T-helper 2 cell treated with Interferon-gamma antibody and Interleukin-4, amounts not matched to agents 5 μg/mL and 100 μg/mL, for 36 hours (primary cell): ENCODE measurements at regions not wholly inside any gene's neighbourhood (a gene's known extent, or its start where the extent isn't known, plus 50 kb on each side); places are given as distances from the start of the nearest gene placed in this dataset.

Source experiments
- DNase-seq: peaks from one replicate; pipeline ENCODE4 v3.0.0; 2021; ENCODE audit warnings: low spot score
- H3K27ac Mint-ChIP-seq: one replicate; pipeline ENCODE4 v1.8.0; 2021; ENCODE audit warnings: mild to moderate bottlenecking, mixed read lengths
- H3K27me3 Mint-ChIP-seq: one replicate; pipeline ENCODE4 v1.8.0; 2021; ENCODE audit warnings: low read depth, mixed read lengths
- H3K36me3 Mint-ChIP-seq: one replicate; pipeline ENCODE4 v1.8.0; 2021; ENCODE audit warnings: low read depth, mixed read lengths
- H3K4me1 Mint-ChIP-seq: one replicate; pipeline ENCODE4 v1.8.0; 2021; ENCODE audit warnings: low read depth, mixed read lengths
- H3K4me3 Mint-ChIP-seq: one replicate; pipeline ENCODE4 v1.8.0; 2022; ENCODE audit warnings: mild to moderate bottlenecking, moderate library complexity, mixed read lengths
- H3K9me3 Mint-ChIP-seq: one replicate; pipeline ENCODE4 v1.8.0; 2021; ENCODE audit warnings: mixed read lengths

DNA sequence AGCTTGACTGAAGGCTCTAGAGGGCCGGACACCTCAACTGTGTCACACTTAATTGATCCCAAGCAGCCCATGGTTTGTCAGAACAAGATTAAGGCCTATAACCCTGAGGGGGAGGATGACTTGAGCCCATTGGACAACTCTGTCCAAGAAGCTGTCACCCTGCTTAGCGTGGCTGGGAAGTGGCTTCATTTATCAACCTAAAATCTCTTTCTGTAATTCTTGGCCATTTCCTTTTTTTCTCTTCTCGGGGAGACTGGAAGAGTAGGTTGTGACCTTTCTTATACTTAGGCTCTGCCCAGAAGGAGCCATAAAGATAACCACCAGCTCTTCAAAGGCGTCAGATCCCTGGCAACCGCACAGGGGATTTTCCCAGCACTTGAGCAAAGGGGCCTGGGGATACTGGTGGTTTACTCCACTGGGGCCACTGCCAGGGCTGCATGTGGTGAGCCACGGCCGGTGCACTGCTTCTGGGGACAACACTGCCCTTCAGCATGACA lies 265.5 kb downstream of the CYRIA start:
- H3K9me3 Mint-ChIP-seq = no peaks in the 10 kb centered on the region
- no peak overlapping the region for H3K4me3 Mint-ChIP-seq
- no peak overlapping the region for H3K27ac Mint-ChIP-seq
- no peaks in the 10 kb centered on the region for H3K4me1 Mint-ChIP-seq
- DNase-seq = no peak
- no peaks in the 10 kb centered on the region for H3K36me3 Mint-ChIP-seq
- H3K27me3 Mint-ChIP-seq = no peaks in the 10 kb centered on the region

DNA sequence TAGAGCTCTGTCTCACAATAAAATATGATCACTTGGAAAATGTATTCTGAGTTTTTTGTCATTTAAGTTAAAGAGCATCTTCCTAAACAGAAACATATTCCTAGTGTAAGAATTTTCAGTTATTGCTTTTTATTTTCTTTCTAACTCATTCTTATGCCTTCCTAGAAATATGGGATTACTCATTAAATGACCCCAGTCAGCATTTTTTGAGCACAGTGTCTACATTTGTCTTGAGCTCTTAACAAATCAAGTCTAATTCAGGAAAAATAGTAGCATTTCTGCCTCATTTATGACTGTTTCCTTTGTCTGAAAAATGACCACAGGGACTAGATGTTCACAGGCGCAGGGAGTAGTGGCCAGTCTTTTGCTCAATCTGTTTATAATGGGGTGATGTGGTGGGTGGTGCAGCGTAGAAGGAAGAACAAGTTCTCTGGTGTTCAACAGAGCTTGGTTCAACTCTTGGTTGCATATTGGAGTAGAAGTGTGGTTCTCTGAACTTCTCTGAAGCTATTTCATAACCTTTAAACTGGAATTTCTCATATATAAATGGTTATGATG lies 267.1 kb downstream of the CYRIA start:
- H3K4me3 Mint-ChIP-seq = no peak overlapping the region
- no peaks in the 10 kb centered on the region for H3K27me3 Mint-ChIP-seq
- H3K4me1 Mint-ChIP-seq = no peaks in the 10 kb centered on the region
- no peaks in the 10 kb centered on the region for H3K9me3 Mint-ChIP-seq
- H3K27ac Mint-ChIP-seq = no peak overlapping the region
- H3K36me3 Mint-ChIP-seq = no peaks in the 10 kb centered on the region
- DNase-seq = no peak

DNA sequence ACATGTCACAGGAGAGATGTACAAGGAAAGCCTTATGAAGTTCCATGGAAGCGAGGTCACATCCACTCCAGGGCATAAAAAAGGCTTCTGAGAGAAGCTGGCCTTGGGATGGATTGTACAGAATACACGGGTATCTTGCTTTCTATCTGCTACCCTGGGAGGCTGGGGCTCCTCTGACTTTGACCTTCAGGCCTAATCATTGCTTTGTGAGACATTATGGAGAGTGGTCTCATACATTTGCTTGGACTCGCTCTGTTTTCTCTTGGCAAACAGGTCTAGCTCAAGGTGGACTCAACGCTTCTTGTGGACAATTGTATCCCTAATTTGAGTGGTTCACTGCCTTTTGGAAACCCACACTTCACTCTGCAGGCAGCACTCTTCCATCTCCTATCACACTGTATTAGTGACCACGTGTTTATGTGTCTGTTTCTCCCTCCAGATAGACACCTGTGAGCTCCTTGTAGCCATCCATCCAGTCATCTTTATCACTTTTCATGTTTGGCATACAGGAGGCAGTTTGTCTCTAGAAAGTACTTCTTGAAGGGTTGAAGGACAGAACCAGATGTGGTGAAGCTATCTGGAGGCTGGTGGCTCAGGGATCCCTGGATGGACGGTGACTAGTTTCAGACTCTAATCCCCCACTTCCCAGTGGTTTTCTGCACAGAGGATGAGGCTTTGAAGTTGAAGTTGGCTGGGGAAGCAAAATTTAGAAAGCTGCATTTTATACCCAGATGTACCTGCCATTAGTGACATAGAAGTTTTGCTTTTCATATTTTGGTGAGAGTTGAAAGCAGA lies 267.8 kb downstream of the CYRIA start:
- DNase-seq = no peak
- Mint-ChIP-seq H3K4me3 (no peak overlapping the region), H3K27me3 (no peaks in the 10 kb centered on the region), H3K4me1 (no peaks in the 10 kb centered on the region), H3K27ac (no peak overlapping the region), H3K36me3 (no peaks in the 10 kb centered on the region), H3K9me3 (no peaks in the 10 kb centered on the region)

DNA sequence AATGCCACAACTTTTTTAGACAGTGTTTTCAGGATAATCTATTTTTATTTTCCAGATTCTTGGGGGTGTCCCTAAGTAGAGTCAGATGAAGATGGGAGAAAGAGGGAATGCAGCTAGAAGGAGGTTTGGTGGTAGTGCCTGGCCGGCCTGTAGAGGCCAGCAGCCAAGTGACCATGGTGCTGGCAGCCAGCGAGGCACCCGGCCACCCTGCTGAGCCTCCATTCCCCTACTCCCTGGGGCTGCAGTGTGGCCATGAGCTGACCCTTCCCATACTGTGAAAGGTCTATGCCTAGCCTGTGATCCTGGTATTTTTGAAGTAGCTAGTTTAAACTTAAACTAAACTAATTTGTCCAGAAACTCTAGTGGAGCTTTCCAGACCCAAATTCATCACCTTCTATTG lies 268.6 kb downstream of the CYRIA start:
- Mint-ChIP-seq H3K9me3 (no peaks in the 10 kb centered on the region), H3K4me1 (no peaks in the 10 kb centered on the region), H3K27me3 (no peaks in the 10 kb centered on the region), H3K4me3 (no peak overlapping the region), H3K27ac (no peak overlapping the region), H3K36me3 (no peaks in the 10 kb centered on the region)
- DNase-seq = no peak

DNA sequence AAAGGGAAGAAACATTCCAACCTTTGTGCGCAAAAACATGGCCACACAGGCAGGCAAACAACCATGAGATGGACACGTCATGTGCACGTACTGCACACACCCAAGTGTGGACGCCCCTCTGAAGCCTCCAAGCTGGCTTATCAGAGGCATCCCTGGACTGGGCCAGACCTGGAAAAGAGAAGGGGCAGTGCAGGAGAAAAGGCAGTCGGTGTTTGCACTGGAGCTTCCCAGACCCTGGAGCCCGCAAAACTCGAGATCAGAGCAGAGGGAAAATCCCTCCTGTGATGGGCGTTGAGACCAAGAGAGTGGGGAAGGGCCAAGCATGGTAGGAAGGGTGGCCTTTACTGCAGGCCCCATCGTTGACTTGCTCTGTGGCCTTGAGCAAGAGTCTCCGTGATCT lies 269.5 kb downstream of the CYRIA start:
- H3K27ac Mint-ChIP-seq = no peak overlapping the region
- H3K27me3 Mint-ChIP-seq = no peaks in the 10 kb centered on the region
- no peaks in the 10 kb centered on the region for H3K9me3 Mint-ChIP-seq
- DNase-seq = no peak
- no peaks in the 10 kb centered on the region for H3K4me1 Mint-ChIP-seq
- H3K36me3 Mint-ChIP-seq = no peaks in the 10 kb centered on the region
- no peak overlapping the region for H3K4me3 Mint-ChIP-seq

DNA sequence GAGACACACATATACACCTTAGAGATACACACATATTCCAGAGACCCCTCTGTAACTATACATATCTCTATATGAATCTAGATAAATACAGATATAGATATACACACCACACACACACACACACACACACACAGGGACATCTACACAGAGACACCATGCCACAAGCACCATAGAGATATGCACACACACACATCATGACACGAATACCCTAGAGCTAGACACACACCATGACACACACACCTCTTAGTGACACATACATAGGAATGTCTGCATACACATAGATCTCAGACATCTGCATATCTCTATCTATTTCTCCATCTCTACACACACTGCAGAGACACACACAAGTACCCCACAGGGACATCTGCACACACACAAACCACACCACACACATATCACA lies 270.0 kb downstream of the CYRIA start:
- Mint-ChIP-seq H3K9me3 (no peaks in the 10 kb centered on the region), H3K4me1 (no peaks in the 10 kb centered on the region), H3K27me3 (no peaks in the 10 kb centered on the region), H3K27ac (no peak overlapping the region), H3K36me3 (no peaks in the 10 kb centered on the region), H3K4me3 (no peak overlapping the region)
- DNase-seq = no peak

DNA sequence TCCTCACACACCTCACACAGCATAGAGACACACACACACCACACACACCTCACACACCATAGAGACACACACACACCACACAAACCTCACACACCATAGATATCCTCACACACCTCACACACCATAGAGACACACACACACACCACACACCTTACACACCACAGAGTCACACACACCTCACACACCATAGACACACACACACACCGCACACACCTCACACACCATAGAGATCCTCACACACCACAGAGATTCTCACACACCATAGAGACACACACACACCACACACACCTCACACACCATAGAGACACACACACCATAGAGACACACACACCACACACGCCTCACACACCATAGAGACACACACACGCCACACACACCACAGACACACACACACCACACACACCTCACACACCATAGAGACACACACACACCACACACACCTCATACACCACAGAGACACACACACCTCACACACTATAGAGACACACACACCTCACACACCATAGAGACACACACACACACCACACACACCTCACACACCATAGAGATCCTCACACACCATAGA lies 270.6 kb downstream of the CYRIA start:
- DNase-seq = no peak
- Mint-ChIP-seq H3K36me3 (no peaks in the 10 kb centered on the region), H3K4me3 (no peak overlapping the region), H3K9me3 (no peaks in the 10 kb centered on the region), H3K27ac (no peak overlapping the region), H3K27me3 (no peaks in the 10 kb centered on the region), H3K4me1 (no peaks in the 10 kb centered on the region)

DNA sequence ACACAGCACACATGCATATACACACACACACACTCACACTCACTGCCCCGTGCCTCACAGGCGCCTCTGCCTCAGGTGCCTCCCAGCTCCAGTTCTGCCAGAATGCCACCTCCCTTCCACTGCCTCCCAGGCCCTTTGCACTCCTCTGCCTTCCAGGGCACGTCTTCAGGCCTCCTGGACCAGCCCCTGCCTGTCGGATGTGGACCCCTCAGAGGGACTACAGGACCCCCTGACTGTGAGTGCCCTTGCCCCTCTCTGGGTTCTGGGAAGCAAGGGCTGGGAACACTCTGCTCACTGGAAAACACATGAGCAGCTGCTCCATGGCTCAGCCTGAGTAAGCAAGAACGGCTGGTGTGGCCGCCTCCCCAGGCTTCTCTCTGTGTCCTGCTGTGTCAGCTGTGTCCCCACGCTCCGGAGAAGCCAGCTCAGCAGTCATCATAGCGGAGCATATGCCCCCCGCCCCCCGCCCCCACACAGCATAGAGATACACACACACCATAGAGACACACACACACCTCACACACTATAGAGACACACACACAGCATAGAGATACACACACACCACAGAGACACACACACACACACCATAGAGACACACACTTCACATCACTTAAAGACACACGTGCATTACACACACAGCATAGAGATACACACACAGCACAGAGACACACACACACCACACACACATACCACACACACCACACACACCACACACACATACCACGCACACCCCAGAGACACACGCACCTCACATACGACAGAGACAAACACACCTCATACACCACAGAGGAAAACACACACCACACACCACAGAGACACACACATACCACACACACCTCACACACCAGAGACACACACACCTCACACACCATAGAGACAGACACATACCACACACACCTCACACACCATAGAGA lies 271.3 kb downstream of the CYRIA start:
- Mint-ChIP-seq H3K9me3 (no peaks in the 10 kb centered on the region), H3K4me3 (no peak overlapping the region), H3K27ac (no peak overlapping the region), H3K27me3 (no peaks in the 10 kb centered on the region), H3K36me3 (no peaks in the 10 kb centered on the region), H3K4me1 (no peaks in the 10 kb centered on the region)
- no peak for DNase-seq

DNA sequence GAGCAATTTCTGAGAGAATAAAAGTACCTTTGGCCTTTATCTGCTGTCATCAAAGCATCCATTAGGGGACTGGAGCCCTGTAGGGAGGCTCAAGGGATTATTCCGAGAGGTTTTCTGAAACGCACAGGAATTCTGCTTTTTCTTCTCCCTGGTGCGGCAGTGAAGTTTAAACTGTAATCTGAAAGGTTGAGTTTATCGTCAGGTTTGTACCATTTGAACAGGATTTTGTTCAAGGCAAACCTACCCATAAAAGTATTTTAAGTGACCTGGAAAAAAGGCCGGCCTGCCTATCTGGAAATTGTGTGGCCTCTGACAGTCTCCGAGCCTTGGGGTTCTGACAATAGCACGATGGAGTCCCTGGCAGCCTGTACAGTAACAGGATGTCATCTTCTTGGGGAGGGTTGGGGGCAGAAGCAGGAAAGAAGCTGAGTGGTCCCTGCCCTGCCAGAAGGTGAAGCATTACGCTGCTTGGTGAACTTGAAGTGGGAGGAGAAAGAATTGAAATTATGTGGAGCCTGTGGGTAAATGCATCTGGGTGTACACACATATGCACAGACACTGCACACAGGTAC lies 272.0 kb downstream of the CYRIA start:
- H3K9me3 Mint-ChIP-seq = no peaks in the 10 kb centered on the region
- no peak overlapping the region for H3K27ac Mint-ChIP-seq
- H3K36me3 Mint-ChIP-seq = no peaks in the 10 kb centered on the region
- H3K4me3 Mint-ChIP-seq = no peak overlapping the region
- H3K4me1 Mint-ChIP-seq = no peaks in the 10 kb centered on the region
- H3K27me3 Mint-ChIP-seq = no peaks in the 10 kb centered on the region
- DNase-seq = no peak

DNA sequence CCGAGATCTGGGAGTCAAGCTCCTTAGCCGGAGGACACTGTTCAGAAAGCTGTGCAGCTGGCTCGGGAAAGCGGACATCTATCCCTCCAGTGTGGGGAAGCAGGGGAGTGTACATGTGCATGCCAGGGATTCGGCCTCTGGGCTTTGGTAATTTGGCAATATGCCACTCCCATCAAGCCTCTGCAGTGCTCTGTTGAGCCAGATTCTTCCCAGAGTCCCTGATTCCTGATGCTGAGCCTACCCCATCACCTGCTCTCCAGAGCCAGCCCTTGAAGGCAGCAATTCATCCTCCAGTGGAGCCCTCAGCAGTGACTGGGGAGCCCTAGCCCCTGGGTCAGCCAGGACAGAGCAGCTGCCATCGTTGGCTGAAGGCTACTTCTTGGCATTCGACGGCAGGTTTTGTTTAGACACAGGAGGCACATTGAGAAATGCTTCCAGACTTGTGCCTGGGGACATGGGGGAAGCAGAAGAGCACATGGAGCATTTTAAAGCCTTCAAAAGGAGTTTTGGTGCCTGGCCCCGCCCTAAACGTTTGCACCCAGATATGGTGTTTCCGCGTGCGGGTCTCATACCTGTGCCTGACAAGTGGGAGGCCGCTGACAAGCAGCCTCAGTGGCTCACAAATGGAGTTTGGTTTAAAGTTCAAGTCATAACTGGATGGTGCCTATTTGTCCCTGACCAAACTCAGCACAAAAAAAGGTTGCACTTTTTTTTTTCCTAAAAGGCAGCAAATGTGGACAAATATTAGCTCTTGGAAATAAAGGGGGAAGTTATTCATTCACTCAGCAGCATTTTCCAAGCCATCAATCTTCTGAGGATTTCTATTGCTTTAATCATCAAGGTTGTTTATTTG lies 272.8 kb downstream of the CYRIA start:
- H3K27me3 Mint-ChIP-seq = no peaks in the 10 kb centered on the region
- no peak overlapping the region for H3K4me3 Mint-ChIP-seq
- DNase-seq = no peak
- H3K36me3 Mint-ChIP-seq = no peaks in the 10 kb centered on the region
- H3K4me1 Mint-ChIP-seq = no peaks in the 10 kb centered on the region
- no peak overlapping the region for H3K27ac Mint-ChIP-seq
- no peaks in the 10 kb centered on the region for H3K9me3 Mint-ChIP-seq

DNA sequence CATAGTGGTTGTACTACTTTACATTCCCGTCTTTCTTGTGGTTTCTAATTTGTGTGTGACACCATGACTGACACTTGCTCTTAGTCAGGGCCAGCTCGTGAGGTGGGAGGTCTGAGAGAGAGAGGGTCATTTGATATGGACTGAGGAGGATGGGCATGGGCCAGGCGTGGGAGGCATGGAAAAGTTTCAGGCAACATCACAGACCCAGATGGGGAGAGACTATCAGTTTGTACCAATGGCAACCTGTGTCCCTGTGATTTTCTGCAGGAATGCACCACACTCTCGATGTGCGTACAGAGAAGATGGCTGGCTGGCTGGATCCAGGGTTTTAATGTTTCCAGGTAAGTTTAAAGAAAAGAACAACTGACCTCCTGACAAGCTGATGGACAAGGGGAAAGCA lies 273.6 kb downstream of the CYRIA start:
- no peak overlapping the region for H3K4me3 Mint-ChIP-seq
- H3K36me3 Mint-ChIP-seq = no peaks in the 10 kb centered on the region
- H3K27me3 Mint-ChIP-seq = no peaks in the 10 kb centered on the region
- H3K4me1 Mint-ChIP-seq = no peaks in the 10 kb centered on the region
- H3K27ac Mint-ChIP-seq = no peak overlapping the region
- DNase-seq = no peak
- no peaks in the 10 kb centered on the region for H3K9me3 Mint-ChIP-seq

DNA sequence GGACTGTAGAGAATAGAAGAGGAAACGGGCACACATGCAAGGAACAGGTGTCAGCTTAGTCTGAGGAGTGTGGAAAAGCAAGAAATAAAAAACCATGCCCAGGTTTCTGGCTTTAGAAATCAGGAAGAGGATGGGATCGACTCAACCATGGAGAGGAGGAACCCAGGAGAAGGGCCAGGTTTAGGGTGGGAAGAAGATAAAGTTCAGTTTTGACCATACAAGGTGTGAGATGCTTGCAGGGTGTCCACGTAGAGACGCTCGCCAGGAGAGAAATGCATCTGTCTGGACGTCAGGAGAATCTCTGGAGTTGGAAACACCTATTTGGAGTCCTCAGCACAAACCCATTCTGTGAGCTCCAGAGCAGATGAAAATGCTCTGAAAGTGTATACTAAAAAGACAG lies 275.1 kb downstream of the CYRIA start:
- H3K9me3 Mint-ChIP-seq = no peaks in the 10 kb centered on the region
- no peak overlapping the region for H3K27ac Mint-ChIP-seq
- H3K36me3 Mint-ChIP-seq = no peaks in the 10 kb centered on the region
- H3K27me3 Mint-ChIP-seq = no peaks in the 10 kb centered on the region
- no peak overlapping the region for H3K4me3 Mint-ChIP-seq
- DNase-seq = no peak
- no peaks in the 10 kb centered on the region for H3K4me1 Mint-ChIP-seq

DNA sequence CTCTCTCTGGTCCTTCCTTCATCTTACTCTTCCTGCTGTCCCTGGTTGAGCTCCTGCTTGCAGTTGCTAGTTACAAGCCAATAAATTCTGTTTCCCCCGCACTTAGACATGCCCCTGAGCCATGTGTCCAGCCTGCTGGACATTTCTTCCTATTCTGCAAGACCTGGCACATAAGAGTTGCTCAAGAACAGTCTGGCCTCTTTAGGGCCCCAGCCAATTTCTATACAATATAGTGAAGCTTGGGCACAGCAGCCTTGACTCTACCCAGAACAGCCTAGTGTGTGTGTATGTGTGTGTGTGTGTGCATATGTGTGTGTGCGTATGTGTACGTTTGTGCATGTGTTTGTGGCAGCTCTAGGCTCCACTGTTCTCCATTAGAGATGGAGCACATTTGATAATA lies 276.0 kb downstream of the CYRIA start:
- Mint-ChIP-seq H3K27me3 (no peaks in the 10 kb centered on the region), H3K4me1 (no peaks in the 10 kb centered on the region), H3K4me3 (no peak overlapping the region), H3K36me3 (no peaks in the 10 kb centered on the region), H3K27ac (no peak overlapping the region), H3K9me3 (no peaks in the 10 kb centered on the region)
- no peak for DNase-seq
